GM10266 (cell line): ENCODE measurements at regions not wholly inside any gene's neighbourhood (a gene's known extent, or its start where the extent isn't known, plus 50 kb on each side); places are given as distances from the start of the nearest gene placed in this dataset.

ENCODE experiments used
- DNase-seq: peaks from one replicate; pipeline ENCODE4 v3.0.0; 2012; ENCODE audit errors: extremely low spot score
- TF ChIP-seq, protein P1 (sequence below): IDR thresholded peaks from 2 replicates; pipeline ENCODE4 v1.5.1; 2012; ENCODE audit warnings: mild to moderate bottlenecking, low read depth; ENCODE audit not compliant: control insufficient read depth, insufficient read depth; ENCODE audit errors: missing control alignments

DNA sequence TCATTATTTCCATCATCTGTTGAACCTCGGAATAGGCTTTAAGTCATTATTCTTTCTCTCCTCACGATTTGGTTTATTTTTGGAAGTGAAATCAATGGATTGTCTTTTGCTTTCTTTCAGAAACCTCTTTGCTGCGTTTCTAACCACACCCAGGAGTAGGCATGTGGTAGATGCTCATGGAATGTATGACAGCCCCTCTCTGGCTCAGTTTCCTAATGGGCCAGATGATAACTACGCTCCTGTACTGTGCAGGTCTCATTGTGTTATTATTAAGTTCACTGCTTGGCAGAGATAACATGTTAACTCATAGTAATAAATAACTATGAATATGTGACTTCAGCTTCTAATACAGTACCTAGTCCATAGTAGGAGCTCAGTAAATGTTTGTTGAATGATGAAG lies 175.5 kb upstream of the KLF4 start:
- TF ChIP-seq, protein P1, sequence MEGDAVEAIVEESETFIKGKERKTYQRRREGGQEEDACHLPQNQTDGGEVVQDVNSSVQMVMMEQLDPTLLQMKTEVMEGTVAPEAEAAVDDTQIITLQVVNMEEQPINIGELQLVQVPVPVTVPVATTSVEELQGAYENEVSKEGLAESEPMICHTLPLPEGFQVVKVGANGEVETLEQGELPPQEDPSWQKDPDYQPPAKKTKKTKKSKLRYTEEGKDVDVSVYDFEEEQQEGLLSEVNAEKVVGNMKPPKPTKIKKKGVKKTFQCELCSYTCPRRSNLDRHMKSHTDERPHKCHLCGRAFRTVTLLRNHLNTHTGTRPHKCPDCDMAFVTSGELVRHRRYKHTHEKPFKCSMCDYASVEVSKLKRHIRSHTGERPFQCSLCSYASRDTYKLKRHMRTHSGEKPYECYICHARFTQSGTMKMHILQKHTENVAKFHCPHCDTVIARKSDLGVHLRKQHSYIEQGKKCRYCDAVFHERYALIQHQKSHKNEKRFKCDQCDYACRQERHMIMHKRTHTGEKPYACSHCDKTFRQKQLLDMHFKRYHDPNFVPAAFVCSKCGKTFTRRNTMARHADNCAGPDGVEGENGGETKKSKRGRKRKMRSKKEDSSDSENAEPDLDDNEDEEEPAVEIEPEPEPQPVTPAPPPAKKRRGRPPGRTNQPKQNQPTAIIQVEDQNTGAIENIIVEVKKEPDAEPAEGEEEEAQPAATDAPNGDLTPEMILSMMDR = no peak
- no peak for DNase-seq

DNA sequence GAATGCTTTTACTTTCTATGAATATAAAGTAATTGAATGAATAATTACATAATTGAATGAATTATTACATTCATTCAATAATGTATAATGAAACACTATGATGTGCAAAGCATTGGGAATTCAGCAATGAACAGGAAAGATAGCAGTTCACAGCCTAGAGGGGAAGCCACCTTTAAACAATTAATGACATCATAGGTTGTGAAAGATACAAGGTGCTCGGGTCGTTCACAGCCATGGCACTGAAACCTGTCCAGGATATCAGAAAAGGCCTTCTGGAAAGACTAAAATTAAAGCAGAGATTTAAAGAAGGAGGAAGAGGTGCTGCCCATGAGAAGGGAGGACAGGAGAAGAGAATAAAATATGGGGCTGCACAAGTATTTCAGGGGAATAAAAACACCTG lies 171.4 kb upstream of the KLF4 start:
- TF ChIP-seq, protein P1 = no peak
- no peak for DNase-seq

DNA sequence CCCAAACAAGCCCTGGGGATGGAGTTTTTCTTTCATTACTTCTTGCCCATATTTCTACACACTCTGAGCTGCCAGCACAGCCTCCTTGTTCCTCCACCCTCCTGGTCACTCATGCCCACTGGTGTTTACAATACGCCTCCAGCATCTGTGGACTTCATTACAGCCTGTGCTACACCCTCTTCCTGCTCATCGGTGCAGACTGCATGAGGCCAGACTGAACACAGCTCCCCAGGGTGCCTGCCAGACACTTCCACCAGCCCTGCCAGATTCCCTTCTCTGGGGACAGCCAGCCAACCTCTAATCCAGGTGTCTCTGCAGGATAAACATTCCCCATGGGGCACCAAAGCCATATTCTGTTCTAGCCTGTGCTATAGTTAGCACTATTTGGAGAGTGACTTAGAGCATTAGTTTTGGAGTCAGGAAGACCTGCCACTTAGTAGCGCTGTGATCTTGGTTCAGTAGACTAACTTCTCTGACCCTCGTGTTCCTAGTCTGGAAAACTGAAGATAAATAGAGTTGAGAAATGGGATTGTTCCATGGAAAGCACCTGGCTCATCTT lies 163.8 kb upstream of the KLF4 start:
- TF ChIP-seq, protein P1 = no peak
- no peak for DNase-seq

DNA sequence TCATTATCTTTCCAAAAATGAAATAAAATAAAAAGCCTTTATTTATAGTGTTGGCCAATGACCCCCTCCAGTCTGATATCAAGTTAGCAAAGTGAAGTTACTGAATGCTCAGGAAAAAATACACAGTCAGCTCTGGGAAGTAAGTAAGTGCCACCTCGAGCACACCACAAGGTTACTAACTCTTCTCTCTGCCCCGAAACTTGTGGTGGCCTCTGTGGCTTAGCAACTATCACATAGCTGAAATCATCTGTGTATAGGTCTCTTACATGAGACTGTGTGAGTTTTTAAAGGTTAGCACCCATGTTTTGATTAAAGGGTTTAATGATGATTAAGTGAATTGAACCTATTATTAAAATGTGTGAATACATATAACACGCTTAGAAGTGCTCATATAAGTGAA lies 161.4 kb upstream of the KLF4 start:
- no peak for DNase-seq
- TF ChIP-seq, protein P1 = no peak

DNA sequence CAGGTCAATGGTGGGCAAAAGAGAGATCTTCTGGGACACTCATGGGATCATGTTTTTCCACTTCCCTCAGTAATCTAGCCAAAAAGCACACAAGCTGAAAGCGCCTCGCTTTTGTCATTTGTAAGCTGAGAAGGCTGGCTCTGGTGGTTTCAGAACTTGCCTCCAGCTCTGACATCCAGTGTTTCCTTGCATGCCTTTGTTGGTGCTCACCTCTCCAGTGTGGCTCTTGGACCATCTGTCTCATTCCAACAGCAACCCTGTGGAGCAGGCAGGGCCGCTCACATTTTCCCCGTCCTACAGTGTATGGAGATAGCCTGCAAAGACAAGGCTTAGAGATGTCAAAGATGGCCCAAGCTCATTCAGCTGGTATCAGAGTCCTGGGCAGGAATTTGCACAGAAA lies 160.8 kb upstream of the KLF4 start:
- TF ChIP-seq, protein P1 = no peak
- no peak for DNase-seq

DNA sequence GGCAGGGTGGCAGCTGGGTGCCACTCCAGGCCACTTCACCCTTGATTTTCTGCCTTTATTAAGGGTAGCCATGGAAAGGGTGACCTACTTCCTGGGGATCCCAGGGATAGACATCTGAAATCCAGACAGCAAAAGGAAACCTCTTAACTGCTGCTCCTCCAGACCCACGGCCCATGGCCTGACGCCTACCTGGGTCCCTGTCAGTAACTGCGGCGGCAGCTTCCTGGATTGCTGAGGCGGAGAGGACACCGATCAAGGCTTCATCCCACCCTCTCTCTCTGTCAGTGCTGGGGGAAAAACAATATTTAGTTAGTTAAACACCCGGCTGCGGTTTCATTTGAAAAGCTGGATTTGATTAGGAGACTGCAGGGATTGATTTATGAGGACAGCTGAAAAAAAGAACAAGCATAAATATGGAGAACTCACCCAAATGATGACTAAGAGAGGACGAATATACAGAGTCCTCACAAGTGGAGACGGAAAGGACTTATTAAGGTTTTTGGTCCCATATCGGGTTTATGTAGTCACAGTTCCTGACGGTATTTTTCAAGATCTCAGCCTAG lies 158.7 kb upstream of the KLF4 start:
- DNase-seq = no peak
- TF ChIP-seq, protein P1 = no peak

DNA sequence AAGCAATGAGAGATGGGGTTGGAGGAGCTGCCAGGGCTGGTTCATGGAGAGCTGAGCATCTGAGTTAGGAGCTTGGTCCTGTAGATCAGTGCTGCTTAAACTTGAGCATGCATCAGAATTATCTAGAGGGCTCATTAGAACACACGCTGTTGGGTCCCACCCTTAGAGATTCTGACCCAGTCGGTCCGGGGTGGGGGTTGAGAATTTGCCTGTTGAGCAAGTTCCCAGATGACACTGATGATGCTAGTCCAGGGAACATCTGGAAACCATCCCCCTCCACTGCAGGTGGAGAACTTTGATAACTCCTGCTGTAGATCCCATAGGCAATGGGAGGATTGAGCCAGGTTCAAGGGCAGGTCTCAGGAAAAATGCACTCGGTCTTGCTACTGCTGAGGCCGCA lies 158.0 kb upstream of the KLF4 start:
- no peak for DNase-seq

More for the DNA sequence above, 158.0 kb upstream of the KLF4 start:
- TF ChIP-seq, protein P1 = no peak
